Naive thymus-derived CD4-positive, alpha-beta T cell (primary cell): ENCODE measurements at regions not wholly inside any gene's neighbourhood (a gene's known extent, or its start where the extent isn't known, plus 50 kb on each side); places are given as distances from the start of the nearest gene placed in this dataset.
A peak's percentile ranks its signal among the peaks of the same experiment; 100 is the strongest.
"Not testable (repeated sequence)": the region's sequence is repeated elsewhere in the genome, so short reads cannot be mapped to it uniquely, and the experiment has no call there.

ENCODE experiments used
- ATAC-seq: fragments of 150-1000 bp; cut with Tn5 transposase; 2 replicates; pipeline ENCODE4 v1.10.0; 2021; ENCODE audit warnings: mild to moderate bottlenecking, moderate library complexity
- CTCF ChIA-PET: fragments of 350-600 bp; sonication (Branson Sonifier 250); formaldehyde crosslinking; loops from one replicate; lab custom pipeline; 2021; ENCODE audit warnings: antibody characterized with exemption; lab: Charles Lee
- POLR2A ChIA-PET: fragments of 350-600 bp; sonication (Branson Sonifier 250); formaldehyde crosslinking; loops from one replicate; lab custom pipeline; 2021; ENCODE audit warnings: antibody characterized with exemption, inconsistent platforms; lab: Charles Lee
- DNase-seq, 9 donors: peaks; one replicate each; pipeline versions ENCODE4 v3.0.0 to v3.0.0-alpha.2; 2020 to 2022; ENCODE audit warnings: mixed read lengths in 1 of 9
- H3K27ac ChIP-seq: one replicate; pipeline ENCODE4 v1.7.0; 2013; ENCODE audit warnings: mild to moderate bottlenecking, low read depth, low read length, moderate library complexity
- H3K27me3 ChIP-seq, 2 donors: one replicate each; pipeline ENCODE4 v1.7.0; 2013; ENCODE audit warnings: low read length in 2 of 2, mild to moderate bottlenecking in 2 of 2, moderate library complexity in 2 of 2; ENCODE audit not compliant: control insufficient read depth in 2 of 2, insufficient read depth in 2 of 2
- H3K36me3 ChIP-seq, 3 experiments: 1 replicate in 2 of 3; 2 replicates in 1 of 3; pipeline ENCODE4 v1.7.0; 2013; ENCODE audit warnings: low read length in 3 of 3, mild to moderate bottlenecking in 3 of 3, moderate library complexity in 1 of 3; ENCODE audit not compliant: insufficient read depth in 3 of 3, control insufficient read depth in 2 of 3
- H3K4me1 ChIP-seq, 2 donors: one replicate each; pipeline ENCODE4 v1.7.0; 2013; ENCODE audit warnings: low read length in 2 of 2, mild to moderate bottlenecking in 2 of 2, moderate library complexity in 1 of 2; ENCODE audit not compliant: control insufficient read depth in 2 of 2, insufficient read depth in 2 of 2
- H3K4me3 ChIP-seq: 2 replicates; pipeline ENCODE4 v1.7.0; 2013; ENCODE audit warnings: mild to moderate bottlenecking, low read length
- H3K9me3 ChIP-seq, 3 experiments: 1 replicate in 2 of 3; 2 replicates in 1 of 3; pipeline ENCODE4 v1.7.0; 2013; ENCODE audit warnings: low read length in 3 of 3; ENCODE audit not compliant: control insufficient read depth in 2 of 3
- H3K27ac Mint-ChIP-seq, 9 donors: one replicate each; pipeline ENCODE4 v1.8.0; 2020 to 2022; ENCODE audit warnings: mixed read lengths in 9 of 9, mild to moderate bottlenecking in 8 of 9, moderate library complexity in 5 of 9, inconsistent platforms in 2 of 9
- H3K27me3 Mint-ChIP-seq, 5 donors: one replicate each; pipeline ENCODE4 v1.8.0; 2021 to 2022; ENCODE audit warnings: mixed read lengths in 5 of 5, mild to moderate bottlenecking in 1 of 5
- H3K36me3 Mint-ChIP-seq, 5 donors: one replicate each; pipeline ENCODE4 v1.8.0; 2020 to 2022; ENCODE audit warnings: mixed read lengths in 5 of 5, mild to moderate bottlenecking in 3 of 5, inconsistent platforms in 1 of 5
- H3K4me1 Mint-ChIP-seq, 7 donors: one replicate each; pipeline ENCODE4 v1.8.0; 2020 to 2022; ENCODE audit warnings: mixed read lengths in 7 of 7, mild to moderate bottlenecking in 3 of 7, inconsistent platforms in 1 of 7
- H3K4me3 Mint-ChIP-seq, 10 donors: one replicate each; pipeline ENCODE4 v1.8.0; 2020 to 2022; ENCODE audit warnings: mild to moderate bottlenecking in 10 of 10, mixed read lengths in 10 of 10, moderate library complexity in 6 of 10, inconsistent platforms in 2 of 10
- H3K9me3 Mint-ChIP-seq, 11 donors: one replicate each; pipeline ENCODE4 v1.8.0; 2020 to 2022; ENCODE audit warnings: mixed read lengths in 11 of 11, mild to moderate bottlenecking in 4 of 11, inconsistent platforms in 1 of 11, moderate library complexity in 1 of 11
- intact Hi-C, 2 donors: fragments of 100-400 bp; cut with micrococcal nuclease; formaldehyde crosslinking; loops; one replicate each; pipeline ENCODE4 v1.15.1; 2023

DNA sequence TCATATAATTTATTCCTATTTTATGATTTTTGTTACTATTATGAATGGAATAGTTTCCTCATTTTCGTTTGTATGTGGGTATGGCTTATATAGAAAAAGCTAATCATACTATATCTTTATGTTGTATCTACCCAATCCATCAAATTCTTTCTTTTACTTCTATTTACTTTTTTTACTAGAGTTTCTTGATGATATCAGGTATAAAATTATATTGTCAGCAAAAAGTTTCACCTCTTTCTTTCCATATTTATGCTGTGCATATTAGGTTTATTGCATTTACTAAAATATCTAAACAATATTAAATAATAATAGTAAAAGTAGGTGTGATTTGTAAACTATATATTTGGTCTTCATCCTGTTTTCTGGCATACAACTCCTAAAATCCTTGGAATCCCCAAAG lies 146.7 kb upstream of the PLXNC1 start:
- Mint-ChIP-seq H3K36me3 (peaks cover 13 to 24% (median 17%) of the 10 kb centered on the region in 5 donors), H3K4me1 (peaks cover 0 to 12% (median 11%) of the 10 kb centered on the region in 7 donors), H3K27ac (no peak overlapping the region), H3K4me3 (no peak overlapping the region), H3K27me3 (peaks cover 0 to 15% (median 0%) of the 10 kb centered on the region in 5 donors), H3K9me3 (peaks cover 6 to 61% (median 31%) of the 10 kb centered on the region in 11 donors)
- H3K36me3 ChIP-seq, result no peaks in the 10 kb centered on the region
- no peaks in the 10 kb centered on the region for H3K4me1 ChIP-seq
- H3K27ac ChIP-seq, result no peak overlapping the region
- CTCF ChIA-PET, result no interaction called here
- no peak overlapping the region for H3K4me3 ChIP-seq
- no peaks in the 10 kb centered on the region for H3K9me3 ChIP-seq
- DNase-seq, result no peak
- POLR2A ChIA-PET, result no interaction called here
- intact Hi-C loops, result no loop called here
- no peaks in the 10 kb centered on the region for H3K27me3 ChIP-seq
- ATAC-seq, result no peak

- DNase-seq, H3K9me3 ChIP-seq, H3K27me3 ChIP-seq, H3K36me3 ChIP-seq, ATAC-seq, H3K27ac ChIP-seq, H3K27ac Mint-ChIP-seq, POLR2A ChIA-PET, H3K4me3 ChIP-seq, H3K4me3 Mint-ChIP-seq, intact Hi-C loops, CTCF ChIA-PET: not testable (repeated sequence)
- peaks cover 0 to 11% of the 10 kb centered on the region in 2 donors for H3K4me1 ChIP-seq
- Mint-ChIP-seq H3K36me3 (peaks cover 17 to 26% (median 20%) of the 10 kb centered on the region in 5 donors), H3K4me1 (peaks cover 2 to 24% (median 21%) of the 10 kb centered on the region in 7 donors), H3K27me3 (peaks cover 0 to 15% (median 0%) of the 10 kb centered on the region in 5 donors), H3K9me3 (peaks cover 6 to 70% (median 36%) of the 10 kb centered on the region in 11 donors)
Measured at GRCh38 chr12:94002925-94003324, 145.5 kb upstream of the PLXNC1 start.

GRCh38 chr12:94007833-94008232 lies 140.5 kb upstream of the PLXNC1 start:
- H3K4me1 ChIP-seq, result peaks cover 0 to 23% of the 10 kb centered on the region in 2 donors
- H3K36me3 Mint-ChIP-seq, result peaks cover 17 to 29% (median 18%) of the 10 kb centered on the region in 5 donors
- CTCF ChIA-PET, result interaction anchor here (1.1 to 2.2 kb wide), 8 partner anchors 12 to 438 kb away, joined by 3 to 9 read pairs (median 5); no protein-coding TSS in a partner anchor
- H3K27me3 ChIP-seq, H3K27me3 Mint-ChIP-seq, H3K27ac ChIP-seq, H3K36me3 ChIP-seq, H3K9me3 ChIP-seq: not testable (repeated sequence)
- ATAC-seq (peak; percentile 68), DNase-seq (peak; percentile 14 to 86 (median 75))
- H3K27ac Mint-ChIP-seq, result peak overlapping the region; percentile 21 to 90 (median 82)
- peaks cover 6 to 64% (median 45%) of the 10 kb centered on the region in 7 donors for H3K4me1 Mint-ChIP-seq
- intact Hi-C loops, result loop anchor here in 1 of 2 donors (1.0 to 5.0 kb wide), 5 partner anchors 25 to 439 kb away; partner anchors contain the start of gene CRADD
- peak overlapping the region; percentile 27 for H3K4me3 ChIP-seq
- peaks cover 5 to 61% (median 28%) of the 10 kb centered on the region in 11 donors for H3K9me3 Mint-ChIP-seq
- peak overlapping the region in 8 of 10 donors; percentile 25 to 61 (median 45) for H3K4me3 Mint-ChIP-seq
- POLR2A ChIA-PET, result interaction anchor here (1.0 to 3.9 kb wide), 6 partner anchors 12 to 93 kb away, joined by 3 to 22 read pairs (median 4); no protein-coding TSS in a partner anchor

GRCh38 chr12:94010307-94010706 lies 138.1 kb upstream of the PLXNC1 start:
- H3K4me1 ChIP-seq, result peaks cover 0 to 26% of the 10 kb centered on the region in 2 donors
- CTCF ChIA-PET, result interaction anchor here (1.8 kb wide), 1 partner anchor 91 kb away, joined by 6 read pairs; no protein-coding TSS in a partner anchor
- ATAC-seq, result no peak
- intact Hi-C loops, result no loop called here
- Mint-ChIP-seq H3K4me3 (no peak overlapping the region), H3K27ac (peak overlapping the region in 1 of 9 donors; percentile 19), H3K36me3 (peaks cover 5 to 23% (median 11%) of the 10 kb centered on the region in 5 donors), H3K9me3 (peaks cover 0 to 41% (median 12%) of the 10 kb centered on the region in 11 donors), H3K27me3 (peaks cover 0 to under 1% (median 0%) of the 10 kb centered on the region in 5 donors), H3K4me1 (peaks cover 12 to 77% (median 54%) of the 10 kb centered on the region in 7 donors)
- no peaks in the 10 kb centered on the region for H3K27me3 ChIP-seq
- no peak overlapping the region for H3K4me3 ChIP-seq
- H3K9me3 ChIP-seq, result no peaks in the 10 kb centered on the region
- H3K36me3 ChIP-seq, result no peaks in the 10 kb centered on the region
- POLR2A ChIA-PET, result interaction anchor here (3.9 kb wide), 1 partner anchor 22 kb away, joined by 22 read pairs; no protein-coding TSS in a partner anchor
- no peak for DNase-seq
- H3K27ac ChIP-seq, result no peak overlapping the region

DNA sequence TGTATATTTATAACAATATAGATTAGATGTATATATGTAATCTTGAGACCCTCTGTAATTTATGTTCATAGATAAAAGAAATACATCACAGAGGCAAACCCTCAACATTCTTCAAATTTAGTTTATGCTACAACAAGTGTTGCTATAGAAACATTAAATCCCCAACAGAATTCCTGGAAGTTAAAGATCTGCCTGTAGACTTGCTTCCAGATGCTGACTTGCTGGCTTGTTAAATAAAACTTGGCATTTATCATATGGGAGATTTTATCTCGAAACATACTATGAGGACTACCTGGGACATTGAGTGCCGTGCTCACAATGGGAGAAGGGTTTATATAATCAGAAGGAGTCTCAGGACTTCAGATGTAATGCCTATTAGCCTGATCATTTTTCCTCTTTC lies 136.3 kb upstream of the PLXNC1 start:
- H3K27ac ChIP-seq, result no peak overlapping the region
- DNase-seq (no peak), ATAC-seq (no peak)
- H3K4me1 ChIP-seq, result peaks cover 0 to 23% of the 10 kb centered on the region in 2 donors
- H3K27me3 ChIP-seq, result no peaks in the 10 kb centered on the region
- Mint-ChIP-seq H3K9me3 (peaks cover 4 to 40% (median 15%) of the 10 kb centered on the region in 11 donors), H3K36me3 (peaks cover 11 to 30% (median 13%) of the 10 kb centered on the region in 5 donors), H3K4me1 (peaks cover 12 to 69% (median 45%) of the 10 kb centered on the region in 7 donors), H3K27me3 (no peaks in the 10 kb centered on the region), H3K4me3 (no peak overlapping the region), H3K27ac (peak overlapping the region in 1 of 9 donors; percentile 4)
- H3K36me3 ChIP-seq, result no peaks in the 10 kb centered on the region
- ChIA-PET POLR2A (no interaction called here), CTCF (interaction anchor here (0.7 to 0.9 kb wide), 2 partner anchors 37 to 63 kb away, joined by 4 read pairs; no protein-coding TSS in a partner anchor)
- peaks cover 0 to 13% (median 1%) of the 10 kb centered on the region in 3 experiments for H3K9me3 ChIP-seq
- H3K4me3 ChIP-seq, result no peak overlapping the region
- intact Hi-C loops, result no loop called here

DNA sequence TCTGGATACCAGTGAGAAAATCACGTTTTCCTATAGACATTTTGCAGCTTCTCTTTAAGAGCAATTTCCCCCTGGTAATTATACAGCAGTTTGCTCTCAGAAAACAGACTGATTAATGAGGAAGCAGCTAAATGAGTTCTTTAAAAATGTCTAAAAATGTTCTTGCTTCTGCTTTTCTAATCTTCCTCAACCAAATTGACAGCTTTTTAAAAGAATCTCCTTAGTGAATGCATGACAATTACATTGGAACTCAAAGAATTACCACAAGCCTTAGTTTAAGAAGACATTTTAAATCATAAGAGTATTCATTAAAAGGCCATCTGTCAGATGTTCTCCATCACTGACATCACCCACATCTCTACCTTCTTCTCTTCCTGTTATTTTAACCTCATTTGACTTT lies 135.8 kb upstream of the PLXNC1 start:
- intact Hi-C loops, result no loop called here
- ATAC-seq (no peak), DNase-seq (no peak)
- Mint-ChIP-seq H3K9me3 (peaks cover 3 to 41% (median 18%) of the 10 kb centered on the region in 11 donors), H3K4me3 (peak overlapping the region in 2 of 10 donors; percentile 2 to 5), H3K27ac (peak overlapping the region in 6 of 9 donors; percentile 4 to 89 (median 40)), H3K4me1 (peaks cover 12 to 64% (median 40%) of the 10 kb centered on the region in 7 donors), H3K36me3 (peaks cover 11 to 32% (median 13%) of the 10 kb centered on the region in 5 donors), H3K27me3 (no peaks in the 10 kb centered on the region)
- Histone ChIP-seq H3K4me3 (no peak overlapping the region), H3K4me1 (peaks cover 0 to 18% of the 10 kb centered on the region in 2 donors), H3K27ac (no peak overlapping the region), H3K36me3 (no peaks in the 10 kb centered on the region), H3K27me3 (no peaks in the 10 kb centered on the region), H3K9me3 (peaks cover 0 to 18% (median 7%) of the 10 kb centered on the region in 3 experiments)
- POLR2A ChIA-PET, result no interaction called here
- CTCF ChIA-PET, result interaction anchor here (0.7 to 0.9 kb wide), 2 partner anchors 38 to 63 kb away, joined by 4 read pairs; no protein-coding TSS in a partner anchor
